Lower leg skin (tissue), 3 donors: ENCODE measurements at regions not wholly inside any gene's neighbourhood (a gene's known extent, or its start where the extent isn't known, plus 50 kb on each side); places are given as distances from the start of the nearest gene placed in this dataset.

ENCODE experiments used
- POLR2A ChIP-seq, 2 donors: fragments of 450-650 bp; IDR thresholded peaks; one replicate each; pipeline ENCODE4 v1.6.1; 2016 to 2017; ENCODE audit warnings: antibody characterized with exemption in 2 of 2, mild to moderate bottlenecking in 1 of 2, moderate library complexity in 1 of 2
- TF ChIP-seq, protein P1 (sequence below), 3 donors: fragments of 450-650 bp; IDR thresholded peaks; one replicate each; pipeline ENCODE4 v1.5.1; 2016; ENCODE audit warnings: antibody characterized with exemption in 3 of 3, mild to moderate bottlenecking in 3 of 3, moderate library complexity in 2 of 3

GRCh38 chr1:99131546-99131945, 126.9 kb upstream of the PLPPR5 start:
- TF ChIP-seq, protein P1, sequence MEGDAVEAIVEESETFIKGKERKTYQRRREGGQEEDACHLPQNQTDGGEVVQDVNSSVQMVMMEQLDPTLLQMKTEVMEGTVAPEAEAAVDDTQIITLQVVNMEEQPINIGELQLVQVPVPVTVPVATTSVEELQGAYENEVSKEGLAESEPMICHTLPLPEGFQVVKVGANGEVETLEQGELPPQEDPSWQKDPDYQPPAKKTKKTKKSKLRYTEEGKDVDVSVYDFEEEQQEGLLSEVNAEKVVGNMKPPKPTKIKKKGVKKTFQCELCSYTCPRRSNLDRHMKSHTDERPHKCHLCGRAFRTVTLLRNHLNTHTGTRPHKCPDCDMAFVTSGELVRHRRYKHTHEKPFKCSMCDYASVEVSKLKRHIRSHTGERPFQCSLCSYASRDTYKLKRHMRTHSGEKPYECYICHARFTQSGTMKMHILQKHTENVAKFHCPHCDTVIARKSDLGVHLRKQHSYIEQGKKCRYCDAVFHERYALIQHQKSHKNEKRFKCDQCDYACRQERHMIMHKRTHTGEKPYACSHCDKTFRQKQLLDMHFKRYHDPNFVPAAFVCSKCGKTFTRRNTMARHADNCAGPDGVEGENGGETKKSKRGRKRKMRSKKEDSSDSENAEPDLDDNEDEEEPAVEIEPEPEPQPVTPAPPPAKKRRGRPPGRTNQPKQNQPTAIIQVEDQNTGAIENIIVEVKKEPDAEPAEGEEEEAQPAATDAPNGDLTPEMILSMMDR (IDR thresholded peaks at IDR 0.05): no peak
- no peak for TF ChIP-seq POLR2A (IDR thresholded peaks at IDR 0.05)
